GM13977 (cell line): ENCODE measurements at regions not wholly inside any gene's neighbourhood (a gene's known extent, or its start where the extent isn't known, plus 50 kb on each side); places are given as distances from the start of the nearest gene placed in this dataset.
"Not testable (repeated sequence)": the region's sequence is repeated elsewhere in the genome, so short reads cannot be mapped to it uniquely, and the experiment has no call there.

Experiments used
- DNase-seq: peaks from one replicate; pipeline ENCODE4 v3.0.0; 2012; ENCODE audit warnings: low spot score
- in situ Hi-C: fragments of 300-500 bp; cut with MboI; formaldehyde crosslinking; loops from one replicate; pipeline ENCODE4 v1.12.0; 2022; ENCODE audit warnings: low sequenced_read_pairs, low pct_unique_long_range_greater_than_20kb, mixed read lengths, inconsistent platforms; ENCODE audit not compliant: unreplicated experiment
- TF ChIP-seq, protein P1 (sequence below): IDR thresholded peaks from 2 replicates; pipeline ENCODE4 v1.5.1; 2012; ENCODE audit warnings: mild to moderate bottlenecking, control low read depth; ENCODE audit not compliant: insufficient read depth; ENCODE audit errors: extremely low read depth, missing control alignments

DNA sequence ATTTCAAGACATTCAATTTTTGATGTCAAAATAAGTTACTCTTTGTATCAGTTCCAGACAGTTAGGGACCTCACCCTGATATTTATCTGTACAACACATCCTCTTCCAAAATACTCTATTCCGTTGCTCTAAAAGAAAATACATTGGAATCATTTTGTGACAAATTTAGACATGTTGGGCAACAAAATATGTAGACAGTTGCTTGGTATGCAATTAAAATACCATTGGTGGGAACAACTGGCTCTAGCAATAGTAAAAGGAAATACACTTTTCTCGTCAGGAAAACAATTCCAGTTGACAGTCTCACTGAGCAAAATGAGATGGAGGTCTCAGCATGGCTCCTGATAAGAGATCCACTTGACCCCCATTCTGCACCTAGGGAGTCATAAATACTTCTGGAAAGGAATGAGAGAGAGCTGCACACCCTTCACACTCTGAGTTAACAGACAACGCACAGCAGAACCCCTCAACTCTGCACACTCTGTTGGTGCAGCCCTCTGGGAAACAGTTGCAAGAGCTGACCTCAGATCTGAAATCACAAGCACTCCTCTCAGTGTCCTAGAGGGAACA lies 171.3 kb upstream of the NT5E start:
- TF ChIP-seq, protein P1, sequence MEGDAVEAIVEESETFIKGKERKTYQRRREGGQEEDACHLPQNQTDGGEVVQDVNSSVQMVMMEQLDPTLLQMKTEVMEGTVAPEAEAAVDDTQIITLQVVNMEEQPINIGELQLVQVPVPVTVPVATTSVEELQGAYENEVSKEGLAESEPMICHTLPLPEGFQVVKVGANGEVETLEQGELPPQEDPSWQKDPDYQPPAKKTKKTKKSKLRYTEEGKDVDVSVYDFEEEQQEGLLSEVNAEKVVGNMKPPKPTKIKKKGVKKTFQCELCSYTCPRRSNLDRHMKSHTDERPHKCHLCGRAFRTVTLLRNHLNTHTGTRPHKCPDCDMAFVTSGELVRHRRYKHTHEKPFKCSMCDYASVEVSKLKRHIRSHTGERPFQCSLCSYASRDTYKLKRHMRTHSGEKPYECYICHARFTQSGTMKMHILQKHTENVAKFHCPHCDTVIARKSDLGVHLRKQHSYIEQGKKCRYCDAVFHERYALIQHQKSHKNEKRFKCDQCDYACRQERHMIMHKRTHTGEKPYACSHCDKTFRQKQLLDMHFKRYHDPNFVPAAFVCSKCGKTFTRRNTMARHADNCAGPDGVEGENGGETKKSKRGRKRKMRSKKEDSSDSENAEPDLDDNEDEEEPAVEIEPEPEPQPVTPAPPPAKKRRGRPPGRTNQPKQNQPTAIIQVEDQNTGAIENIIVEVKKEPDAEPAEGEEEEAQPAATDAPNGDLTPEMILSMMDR = no peak
- in situ Hi-C loops = no loop called here
- no peak for DNase-seq

DNA sequence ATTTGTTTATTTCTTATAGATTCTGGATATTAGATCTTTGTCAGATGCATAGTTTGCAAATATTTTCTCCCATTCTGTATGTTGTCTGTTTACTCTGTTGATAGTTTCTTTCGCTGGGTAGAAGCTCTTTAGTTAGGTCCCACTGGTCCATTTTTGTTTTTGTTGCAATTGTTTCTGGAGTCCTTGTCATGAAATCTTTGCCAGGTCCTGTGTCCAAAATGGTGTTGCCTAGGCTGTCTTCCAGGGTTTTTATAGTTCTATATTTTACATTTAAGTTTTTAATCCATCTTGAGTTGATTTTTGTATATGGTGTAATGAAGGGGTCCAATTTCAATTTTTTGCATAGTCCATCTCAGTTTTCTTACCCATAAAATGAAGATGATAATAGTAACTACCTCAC lies 173.9 kb upstream of the NT5E start:
- in situ Hi-C loops, DNase-seq: not testable (repeated sequence)

DNA sequence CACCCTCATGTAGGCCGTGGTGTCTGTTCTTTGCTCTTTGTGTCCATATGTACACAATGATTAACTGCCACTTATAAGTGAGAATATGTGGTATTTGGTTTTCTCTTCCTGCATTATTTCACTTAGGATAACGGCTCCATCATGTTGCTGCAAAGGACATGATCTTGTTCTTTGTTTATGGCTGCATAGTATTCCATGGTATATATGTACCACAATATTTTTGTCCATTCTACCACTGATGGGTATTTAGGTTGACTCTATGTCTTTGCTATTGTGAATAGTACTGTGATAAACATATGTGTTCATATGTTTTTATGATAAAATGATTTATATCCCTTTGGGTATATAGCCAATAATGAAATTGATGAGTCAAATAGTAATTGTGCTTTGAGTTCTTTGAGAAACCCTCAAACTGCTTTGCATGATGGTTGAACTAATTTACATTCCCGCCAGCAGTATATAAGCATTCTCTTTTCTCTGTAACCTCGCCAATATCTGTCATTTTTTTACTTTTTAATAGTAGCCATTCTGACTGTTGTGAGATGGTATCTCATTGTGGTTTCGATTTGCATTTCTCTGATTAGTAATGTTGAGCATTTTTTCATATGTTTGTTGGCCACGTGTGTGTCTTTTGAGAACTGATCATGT lies 174.4 kb upstream of the NT5E start:
- in situ Hi-C loops = no loop called here
- TF ChIP-seq, protein P1 = no peak
- no peak for DNase-seq

DNA sequence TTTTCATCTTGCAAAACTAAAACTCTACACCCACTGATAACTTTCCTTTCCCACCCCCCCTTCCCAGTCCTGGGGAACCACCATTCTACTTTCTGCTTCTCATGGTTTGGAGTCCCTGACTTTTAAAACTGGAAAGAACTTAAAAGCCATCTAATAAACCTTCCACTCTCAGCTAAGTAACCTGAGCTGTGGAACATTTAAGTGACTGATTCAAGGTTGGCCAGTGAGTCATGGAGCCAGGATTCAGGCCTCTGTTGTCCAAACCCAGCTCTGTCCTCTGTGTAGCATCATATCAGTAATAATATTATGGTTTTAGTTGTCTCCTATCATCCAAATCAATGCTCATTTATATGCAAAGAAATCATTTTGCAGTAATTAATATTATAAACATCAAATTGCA lies 176.0 kb upstream of the NT5E start:
- no peak for DNase-seq
- TF ChIP-seq, protein P1 = no peak
- in situ Hi-C loops = no loop called here

DNA sequence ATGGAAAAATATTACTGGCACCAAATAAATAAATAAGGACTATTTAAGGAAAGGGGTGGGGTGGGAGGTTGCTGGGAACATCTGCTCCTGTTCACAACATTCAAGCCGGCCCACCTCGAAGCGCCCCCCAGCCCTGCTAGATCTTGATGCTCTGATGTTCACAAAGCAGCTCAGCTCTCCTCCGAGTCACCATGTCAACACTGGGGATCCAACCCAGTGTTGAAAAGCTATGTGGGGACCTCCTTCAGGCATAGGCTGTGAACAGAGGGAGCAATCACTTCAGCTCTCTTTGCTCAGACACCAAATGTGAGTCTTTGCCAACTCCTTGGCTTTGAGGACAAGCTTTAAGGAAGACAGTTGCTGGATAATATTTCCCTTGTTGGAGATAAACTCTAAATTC lies 176.8 kb upstream of the NT5E start:
- DNase-seq = no peak
- in situ Hi-C loops = no loop called here
- TF ChIP-seq, protein P1 = no peak

DNA sequence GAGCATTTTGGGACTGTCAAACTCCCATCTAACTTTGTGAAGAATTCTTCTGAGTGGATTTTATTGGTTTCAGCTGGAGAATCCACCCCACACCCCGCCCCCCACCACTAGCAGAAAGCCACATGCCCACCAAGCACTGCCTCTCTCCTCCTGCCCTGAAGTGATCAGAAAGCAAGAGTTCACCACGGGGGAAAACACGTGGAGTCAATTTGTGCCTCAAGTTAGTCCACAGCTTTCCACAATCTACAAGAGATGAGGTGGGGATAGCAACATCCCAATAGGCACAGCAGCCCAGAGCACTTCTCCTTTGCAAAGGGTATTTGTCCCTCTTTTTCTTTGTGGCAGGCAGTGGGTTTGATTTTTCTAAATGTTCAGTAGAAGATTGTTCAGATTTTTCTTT lies 177.3 kb upstream of the NT5E start:
- in situ Hi-C loops = no loop called here
- DNase-seq = no peak
- TF ChIP-seq, protein P1 = no peak

DNA sequence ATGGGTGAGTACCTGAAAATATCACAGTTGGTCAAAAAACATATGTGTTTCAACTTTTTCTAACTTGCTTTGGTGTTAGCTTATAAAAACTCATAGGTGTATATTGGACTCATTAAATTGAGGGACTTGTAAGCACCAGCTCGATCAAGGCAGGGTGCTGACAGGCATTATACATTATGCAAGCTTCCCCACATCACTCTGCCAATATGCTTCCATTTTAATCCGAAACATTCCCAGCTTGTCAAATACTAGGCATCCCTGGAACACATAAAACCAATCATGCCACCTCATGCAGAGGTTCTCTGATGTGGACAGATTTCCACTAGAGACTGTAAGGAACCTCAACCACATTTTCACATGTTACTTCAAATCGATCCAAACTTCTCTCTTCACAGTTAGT lies 187.3 kb upstream of the NT5E start:
- no peak for DNase-seq
- in situ Hi-C loops = no loop called here
- TF ChIP-seq, protein P1 = no peak
